Naive B cell (primary cell): ENCODE measurements at regions not wholly inside any gene's neighbourhood (a gene's known extent, or its start where the extent isn't known, plus 50 kb on each side); places are given as distances from the start of the nearest gene placed in this dataset.
A peak's percentile ranks its signal among the peaks of the same experiment; 100 is the strongest.

Source experiments
- ATAC-seq, 2 donors: fragments of 150-1000 bp; cut with Tn5 transposase; 2 replicates each; pipeline ENCODE4 v1.10.0; 2021; ENCODE audit warnings: low read depth in 2 of 2, mild to moderate bottlenecking in 2 of 2, moderate library complexity in 2 of 2
- DNase-seq: peaks from one replicate; pipeline ENCODE4 v3.0.0; 2022
- H3K27ac Mint-ChIP-seq, 6 donors: one replicate each; pipeline ENCODE4 v1.8.0; 2020 to 2022; ENCODE audit warnings: mild to moderate bottlenecking in 6 of 6, mixed read lengths in 6 of 6, moderate library complexity in 5 of 6, inconsistent platforms in 2 of 6
- H3K27me3 Mint-ChIP-seq, 3 donors: one replicate each; pipeline ENCODE4 v1.8.0; 2021 to 2022; ENCODE audit warnings: mixed read lengths in 3 of 3, mild to moderate bottlenecking in 1 of 3
- H3K36me3 Mint-ChIP-seq, 2 donors: one replicate each; pipeline ENCODE4 v1.8.0; 2020 to 2022; ENCODE audit warnings: mixed read lengths in 2 of 2, inconsistent platforms in 1 of 2, mild to moderate bottlenecking in 1 of 2
- H3K4me1 Mint-ChIP-seq, 3 donors: one replicate each; pipeline ENCODE4 v1.8.0; 2020 to 2022; ENCODE audit warnings: mixed read lengths in 3 of 3, inconsistent platforms in 1 of 3, mild to moderate bottlenecking in 1 of 3, moderate library complexity in 1 of 3
- H3K4me3 Mint-ChIP-seq, 8 donors: one replicate each; pipeline ENCODE4 v1.8.0; 2020 to 2022; ENCODE audit warnings: mild to moderate bottlenecking in 8 of 8, mixed read lengths in 8 of 8, moderate library complexity in 8 of 8, inconsistent platforms in 2 of 8
- H3K9me3 Mint-ChIP-seq, 7 donors: one replicate each; pipeline ENCODE4 v1.8.0; 2020 to 2022; ENCODE audit warnings: mixed read lengths in 7 of 7, mild to moderate bottlenecking in 5 of 7, inconsistent platforms in 2 of 7, moderate library complexity in 1 of 7

- no peak overlapping the region for H3K4me3 Mint-ChIP-seq
- ATAC-seq (no peak), DNase-seq (no peak)
- H3K27me3 Mint-ChIP-seq: no peaks in the 10 kb centered on the region
- H3K4me1 Mint-ChIP-seq: no peaks in the 10 kb centered on the region
- no peaks in the 10 kb centered on the region for H3K36me3 Mint-ChIP-seq
- H3K27ac Mint-ChIP-seq: no peak overlapping the region
- peaks cover 0 to 6% (median 3%) of the 10 kb centered on the region in 7 donors for H3K9me3 Mint-ChIP-seq
These were observed 206.4 kb downstream of the KIF2B start for GRCh38 chr17:54028986-54029580.

- DNase-seq (no peak), ATAC-seq (no peak)
- H3K27ac Mint-ChIP-seq: no peak overlapping the region
- no peaks in the 10 kb centered on the region for H3K27me3 Mint-ChIP-seq
- H3K4me1 Mint-ChIP-seq: no peaks in the 10 kb centered on the region
- no peak overlapping the region for H3K4me3 Mint-ChIP-seq
- H3K36me3 Mint-ChIP-seq: no peaks in the 10 kb centered on the region
- peaks cover 0 to 6% (median 4%) of the 10 kb centered on the region in 7 donors for H3K9me3 Mint-ChIP-seq
These were observed 207.3 kb downstream of the KIF2B start for GRCh38 chr17:54029986-54030385.

- no peak for ATAC-seq
- Mint-ChIP-seq H3K4me3 (no peak overlapping the region), H3K4me1 (no peaks in the 10 kb centered on the region), H3K27me3 (no peaks in the 10 kb centered on the region), H3K27ac (no peak overlapping the region), H3K36me3 (no peaks in the 10 kb centered on the region), H3K9me3 (peaks cover 3 to 21% (median 14%) of the 10 kb centered on the region in 7 donors)
- no peak for DNase-seq
These were observed 223.8 kb downstream of the KIF2B start for GRCh38 chr17:54046570-54046969.

GRCh38 chr17:54063639-54064038 lies 240.9 kb downstream of the KIF2B start:
- Mint-ChIP-seq H3K36me3 (no peaks in the 10 kb centered on the region), H3K9me3 (peaks cover 5 to 41% (median 11%) of the 10 kb centered on the region in 7 donors), H3K4me1 (no peaks in the 10 kb centered on the region), H3K4me3 (no peak overlapping the region), H3K27me3 (no peaks in the 10 kb centered on the region), H3K27ac (no peak overlapping the region)
- ATAC-seq (no peak), DNase-seq (no peak)

GRCh38 chr17:54085020-54085419 lies 262.3 kb downstream of the KIF2B start:
- peaks cover 3 to 29% (median 11%) of the 10 kb centered on the region in 7 donors for H3K9me3 Mint-ChIP-seq
- no peaks in the 10 kb centered on the region for H3K36me3 Mint-ChIP-seq
- DNase-seq: no peak
- ATAC-seq: no peak
- H3K4me3 Mint-ChIP-seq: no peak overlapping the region
- H3K4me1 Mint-ChIP-seq: no peaks in the 10 kb centered on the region
- H3K27me3 Mint-ChIP-seq: no peaks in the 10 kb centered on the region
- H3K27ac Mint-ChIP-seq: no peak overlapping the region

GRCh38 chr17:54085934-54086333 lies 263.2 kb downstream of the KIF2B start:
- ATAC-seq: no peak
- Mint-ChIP-seq H3K27ac (no peak overlapping the region), H3K36me3 (no peaks in the 10 kb centered on the region), H3K9me3 (peaks cover 3 to 33% (median 11%) of the 10 kb centered on the region in 7 donors), H3K4me1 (no peaks in the 10 kb centered on the region), H3K27me3 (no peaks in the 10 kb centered on the region), H3K4me3 (no peak overlapping the region)
- DNase-seq: no peak

GRCh38 chr17:54096216-54096615 lies 273.5 kb downstream of the KIF2B start:
- H3K36me3 Mint-ChIP-seq: no peaks in the 10 kb centered on the region
- H3K4me3 Mint-ChIP-seq: no peak overlapping the region
- H3K27ac Mint-ChIP-seq: no peak overlapping the region
- DNase-seq: no peak
- no peaks in the 10 kb centered on the region for H3K4me1 Mint-ChIP-seq
- no peak for ATAC-seq
- peaks cover 0 to 13% (median 4%) of the 10 kb centered on the region in 7 donors for H3K9me3 Mint-ChIP-seq
- H3K27me3 Mint-ChIP-seq: no peaks in the 10 kb centered on the region

- Mint-ChIP-seq H3K9me3 (peaks cover 5 to 12% (median 11%) of the 10 kb centered on the region in 7 donors), H3K27ac (no peak overlapping the region), H3K4me3 (no peak overlapping the region), H3K27me3 (no peaks in the 10 kb centered on the region), H3K4me1 (no peaks in the 10 kb centered on the region), H3K36me3 (no peaks in the 10 kb centered on the region)
- no peak for DNase-seq
- ATAC-seq: no peak
These were observed 276.5 kb downstream of the KIF2B start for GRCh38 chr17:54099221-54099620.

GRCh38 chr17:54102246-54102645 lies 279.5 kb downstream of the KIF2B start:
- Mint-ChIP-seq H3K4me1 (no peaks in the 10 kb centered on the region), H3K36me3 (no peaks in the 10 kb centered on the region), H3K4me3 (no peak overlapping the region), H3K27ac (no peak overlapping the region), H3K9me3 (peaks cover 3 to 34% (median 17%) of the 10 kb centered on the region in 7 donors), H3K27me3 (no peaks in the 10 kb centered on the region)
- DNase-seq (no peak), ATAC-seq (no peak)

GRCh38 chr17:54111576-54111975 lies 288.8 kb downstream of the KIF2B start:
- Mint-ChIP-seq H3K9me3 (peaks cover 3 to 23% (median 7%) of the 10 kb centered on the region in 7 donors), H3K27me3 (no peaks in the 10 kb centered on the region), H3K36me3 (no peaks in the 10 kb centered on the region), H3K27ac (no peak overlapping the region), H3K4me1 (no peaks in the 10 kb centered on the region), H3K4me3 (no peak overlapping the region)
- ATAC-seq (no peak), DNase-seq (no peak)

GRCh38 chr17:54117452-54117851 lies 294.7 kb downstream of the KIF2B start:
- DNase-seq (no peak), ATAC-seq (no peak)
- peaks cover 4 to 38% (median 9%) of the 10 kb centered on the region in 7 donors for H3K9me3 Mint-ChIP-seq
- no peaks in the 10 kb centered on the region for H3K4me1 Mint-ChIP-seq
- H3K36me3 Mint-ChIP-seq: no peaks in the 10 kb centered on the region
- no peak overlapping the region for H3K4me3 Mint-ChIP-seq
- no peaks in the 10 kb centered on the region for H3K27me3 Mint-ChIP-seq
- peak overlapping the region in 1 of 6 donors; percentile 58 for H3K27ac Mint-ChIP-seq

GRCh38 chr17:54124456-54124855 lies 301.7 kb downstream of the KIF2B start:
- ATAC-seq: no peak
- Mint-ChIP-seq H3K4me3 (peak overlapping the region in 1 of 8 donors; percentile 60), H3K27me3 (no peaks in the 10 kb centered on the region), H3K36me3 (no peaks in the 10 kb centered on the region), H3K4me1 (no peaks in the 10 kb centered on the region), H3K9me3 (peaks cover 9 to 58% (median 31%) of the 10 kb centered on the region in 7 donors), H3K27ac (no peak overlapping the region)
- no peak for DNase-seq

- ATAC-seq (no peak), DNase-seq (no peak)
- no peaks in the 10 kb centered on the region for H3K27me3 Mint-ChIP-seq
- H3K36me3 Mint-ChIP-seq: no peaks in the 10 kb centered on the region
- H3K27ac Mint-ChIP-seq: no peak overlapping the region
- peaks cover 0 to 13% (median 3%) of the 10 kb centered on the region in 7 donors for H3K9me3 Mint-ChIP-seq
- no peaks in the 10 kb centered on the region for H3K4me1 Mint-ChIP-seq
- H3K4me3 Mint-ChIP-seq: no peak overlapping the region
These were observed 330.7 kb downstream of the KIF2B start for GRCh38 chr17:54153423-54153822.

GRCh38 chr17:54157542-54157941 lies 334.8 kb downstream of the KIF2B start:
- H3K4me1 Mint-ChIP-seq: no peaks in the 10 kb centered on the region
- H3K9me3 Mint-ChIP-seq: peaks cover 0 to 19% (median 5%) of the 10 kb centered on the region in 7 donors
- no peak for ATAC-seq
- no peak for DNase-seq
- no peak overlapping the region for H3K4me3 Mint-ChIP-seq
- no peak overlapping the region for H3K27ac Mint-ChIP-seq
- no peaks in the 10 kb centered on the region for H3K36me3 Mint-ChIP-seq
- H3K27me3 Mint-ChIP-seq: no peaks in the 10 kb centered on the region
